Transverse colon (tissue), 4 donors: ENCODE measurements at regions not wholly inside any gene's neighbourhood (a gene's known extent, or its start where the extent isn't known, plus 50 kb on each side); places are given as distances from the start of the nearest gene placed in this dataset.
A peak's percentile ranks its signal among the peaks of the same experiment; 100 is the strongest.

ENCODE experiments used
- DNase-seq: peaks from one replicate; pipeline ENCODE4 v3.0.0-alpha.2; 2019
- H3K27ac ChIP-seq, 4 donors: fragments of 200-600 bp; sonication (generic); 2 replicates each; pipeline ENCODE4 v1.5.1; 2016 to 2018; ENCODE audit warnings: inconsistent platforms in 4 of 4
- H3K27me3 ChIP-seq: fragments of 200-600 bp; sonication (generic); 2 replicates; pipeline ENCODE4 v1.5.1; 2017; ENCODE audit warnings: inconsistent platforms
- H3K36me3 ChIP-seq, 4 donors: fragments of 200-600 bp; sonication (generic); 2 replicates each; pipeline ENCODE4 v1.5.1; 2017 to 2019; ENCODE audit warnings: inconsistent platforms in 4 of 4
- H3K4me1 ChIP-seq, 4 donors: fragments of 200-600 bp; sonication (generic); 2 replicates each; pipeline ENCODE4 v1.5.1; 2017 to 2020; ENCODE audit warnings: inconsistent platforms in 4 of 4
- H3K4me3 ChIP-seq, 4 donors: fragments of 200-600 bp; sonication (generic); 1 replicate in 1 of 4; 2 replicates in 3 of 4; pipeline versions ENCODE4 v1.5.1 to v1.6.1; 2017 to 2019; ENCODE audit warnings: inconsistent platforms in 4 of 4
- H3K9me3 ChIP-seq, 2 donors: fragments of 200-600 bp; sonication (generic); 2 replicates each; pipeline ENCODE4 v1.5.1; 2017 to 2019; ENCODE audit warnings: inconsistent platforms in 2 of 2
- CTCF ChIP-seq, 5 experiments: fragments of 200-600 bp in 3 of 5; fragments of 450-650 bp in 2 of 5; sonication (generic) in 3 of 5; IDR thresholded peaks; 1 replicate in 2 of 5; 2 replicates in 3 of 5; pipeline ENCODE4 v1.5.1; 2016 to 2017; ENCODE audit warnings: antibody characterized with exemption in 5 of 5, inconsistent platforms in 3 of 5, mild to moderate bottlenecking in 2 of 5, moderate library complexity in 1 of 5
- EP300 ChIP-seq: sonication (generic); formaldehyde crosslinking; IDR thresholded peaks from one replicate; pipeline ENCODE4 v1.6.1; 2017; ENCODE audit warnings: antibody characterized with exemption, low read depth
- POLR2A ChIP-seq: fragments of 450-650 bp; IDR thresholded peaks from one replicate; pipeline ENCODE4 v1.6.1; 2016; ENCODE audit warnings: antibody characterized with exemption, mild to moderate bottlenecking, moderate library complexity
- POLR2AphosphoS5 ChIP-seq, 3 donors: sonication (generic); formaldehyde crosslinking; IDR thresholded peaks; one replicate each; pipeline ENCODE4 v1.6.1; 2016; ENCODE audit warnings: antibody characterized with exemption in 3 of 3
- WGBS, 2 donors: methylation state at CpG; one replicate each; pipeline ENCODE4 v1.1.5; 2018; ENCODE audit warnings: low coverage in 1 of 2; 5-methylcytosine and 5-hydroxymethylcytosine counted together
- in situ Hi-C, 4 donors: fragments of 200-750 bp; cut with MboI; loops; one replicate each; pipeline versions ENCODE4 v1.15.0 to v1.15.1; 2017; ENCODE audit warnings: low sequenced_read_pairs in 3 of 4, low pct_ligation_motif_present in 1 of 4, low pct_unique_long_range_greater_than_20kb in 1 of 4
- intact Hi-C: fragments of 100-400 bp; cut with DNase I; formaldehyde crosslinking; loops from one replicate; pipeline ENCODE4 v1.15.1; 2023; ENCODE audit warnings: low total_unique reads

- TF ChIP-seq POLR2A (no peak), POLR2AphosphoS5 (IDR thresholded peaks at IDR 0.05) (no peak), EP300 (no peak), CTCF (IDR thresholded peaks at IDR 0.05) (no peak)
- H3K36me3 ChIP-seq, result no peaks in the 10 kb centered on the region
- intact Hi-C loops (no loop called here), in situ Hi-C loops (no loop called here)
- H3K9me3 ChIP-seq, result no peaks in the 10 kb centered on the region
- no peak overlapping the region for H3K27ac ChIP-seq
- H3K4me3 ChIP-seq, result no peak overlapping the region
- peaks cover 0 to 27% (median 11%) of the 10 kb centered on the region in 4 donors for H3K4me1 ChIP-seq
- no peak for DNase-seq
- H3K27me3 ChIP-seq, result no peaks in the 10 kb centered on the region
- WGBS, 2 donors, result 91 to 95% methylated on average over 4 of the region's 4 CpGs
Measured at GRCh38 chr1:212211371-212211770, 73.8 kb upstream of the PPP2R5A start.

GRCh38 chr1:212212343-212212742 lies 72.9 kb upstream of the PPP2R5A start:
- Histone ChIP-seq H3K27ac (no peak overlapping the region), H3K27me3 (no peaks in the 10 kb centered on the region), H3K9me3 (no peaks in the 10 kb centered on the region), H3K4me1 (peaks cover 0 to 28% (median 11%) of the 10 kb centered on the region in 4 donors), H3K36me3 (no peaks in the 10 kb centered on the region), H3K4me3 (no peak overlapping the region)
- in situ Hi-C loops, result no loop called here
- no peak for TF ChIP-seq CTCF (IDR thresholded peaks at IDR 0.05)
- no peak for TF ChIP-seq POLR2A
- intact Hi-C loops, result no loop called here
- no peak for DNase-seq
- WGBS, 2 donors, result 96 to 97% methylated on average over 4 of the region's 4 CpGs

GRCh38 chr1:212212906-212213305 lies 72.3 kb upstream of the PPP2R5A start:
- H3K36me3 ChIP-seq, result no peaks in the 10 kb centered on the region
- WGBS, 2 donors, result 78 to 84% methylated on average over 5 to 7 of the region's 7 CpGs
- TF ChIP-seq CTCF (IDR thresholded peaks at IDR 0.05) (no peak), POLR2A (no peak), POLR2AphosphoS5 (IDR thresholded peaks at IDR 0.05) (no peak), EP300 (no peak)
- H3K4me1 ChIP-seq, result peaks cover 0 to 33% (median 13%) of the 10 kb centered on the region in 4 donors
- no peak overlapping the region for H3K4me3 ChIP-seq
- no peak for DNase-seq
- in situ Hi-C loops, result no loop called here
- no peaks in the 10 kb centered on the region for H3K9me3 ChIP-seq
- H3K27me3 ChIP-seq, result no peaks in the 10 kb centered on the region
- intact Hi-C loops, result no loop called here
- H3K27ac ChIP-seq, result no peak overlapping the region

DNA sequence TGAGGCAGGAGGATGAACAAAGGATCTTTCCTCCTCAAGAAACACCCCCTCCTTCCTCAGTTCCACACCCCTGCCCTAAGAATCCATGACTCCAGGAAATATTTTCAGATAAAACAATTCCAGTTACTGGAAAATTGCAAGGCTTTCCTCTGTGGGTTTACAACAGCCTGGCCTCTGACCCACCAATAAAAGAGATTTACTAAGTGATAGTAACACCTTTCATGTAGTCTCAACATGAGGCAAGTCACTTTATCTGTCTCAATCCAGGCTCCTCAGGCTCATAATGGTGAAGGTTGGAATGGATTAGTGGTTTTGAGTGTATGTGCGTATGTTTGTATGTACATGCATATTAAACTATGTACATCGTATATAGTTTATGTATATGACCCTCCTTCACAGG lies 71.4 kb upstream of the PPP2R5A start:
- Histone ChIP-seq H3K4me1 (peaks cover 0 to 39% (median 14%) of the 10 kb centered on the region in 4 donors), H3K36me3 (no peaks in the 10 kb centered on the region), H3K27ac (peak overlapping the region; percentile 30 to 46 (median 40)), H3K9me3 (no peaks in the 10 kb centered on the region), H3K27me3 (no peaks in the 10 kb centered on the region), H3K4me3 (no peak overlapping the region)
- no peak for DNase-seq
- intact Hi-C loops, result no loop called here
- TF ChIP-seq POLR2AphosphoS5 (IDR thresholded peaks at IDR 0.05) (no peak), EP300 (no peak), CTCF (IDR thresholded peaks at IDR 0.05) (no peak), POLR2A (no peak)
- 88% methylated on average over 2 of the region's 2 CpGs; no CpG with 5 or more reads in 1 of the 2 donors for WGBS, 2 donors
- in situ Hi-C loops, result no loop called here
